GM21360 (cell line): ENCODE measurements at regions not wholly inside any gene's neighbourhood (a gene's known extent, or its start where the extent isn't known, plus 50 kb on each side); places are given as distances from the start of the nearest gene placed in this dataset.
"Not testable (repeated sequence)": the region's sequence is repeated elsewhere in the genome, so short reads cannot be mapped to it uniquely, and the experiment has no call there.

ENCODE experiments used
- ATAC-seq: cut with Tn5 transposase; IDR thresholded peaks from one replicate; pipeline ENCODE4 v1.9.1; 2021; ENCODE audit warnings: mild to moderate bottlenecking, moderate library complexity; ENCODE audit not compliant: unreplicated experiment

- ATAC-seq = no peak
Observed at GRCh38 chr3:15851735-15852134, 54.0 kb upstream of the ANKRD28 start.

- ATAC-seq = peak; percentile 65
Observed at GRCh38 chr3:15858547-15859506, 61.0 kb upstream of the ANKRD28 start.

GRCh38 chr3:15859507-15860013 lies 61.8 kb upstream of the ANKRD28 start:
- peak; percentile 81 for ATAC-seq

- peak; percentile 37 for ATAC-seq
Observed at GRCh38 chr3:15860014-15860934, 62.5 kb upstream of the ANKRD28 start.

GRCh38 chr3:15861163-15861562 lies 63.4 kb upstream of the ANKRD28 start:
- no peak for ATAC-seq

- ATAC-seq = no peak
Observed at GRCh38 chr3:15872807-15873206, 75.0 kb upstream of the ANKRD28 start.

- ATAC-seq = no peak
Observed at GRCh38 chr3:15873415-15873814, 75.6 kb upstream of the ANKRD28 start.

- ATAC-seq = no peak
Observed at GRCh38 chr3:15875016-15875689, 77.4 kb upstream of the ANKRD28 start.

GRCh38 chr3:15876669-15877068 lies 78.9 kb upstream of the ANKRD28 start:
- no peak for ATAC-seq

- ATAC-seq = no peak
Observed at GRCh38 chr3:15877813-15878212, 80.0 kb upstream of the ANKRD28 start.

GRCh38 chr3:15879787-15880186 lies 82.0 kb upstream of the ANKRD28 start:
- not testable (repeated sequence) for ATAC-seq

- no peak for ATAC-seq
Observed at GRCh38 chr3:15882577-15882976, 84.8 kb upstream of the ANKRD28 start.

- ATAC-seq = no peak
Observed at GRCh38 chr3:15884132-15884531, 86.4 kb upstream of the ANKRD28 start.

- no peak for ATAC-seq
Observed at GRCh38 chr3:15886521-15886920, 88.7 kb upstream of the ANKRD28 start.

GRCh38 chr3:15887261-15887660 lies 89.5 kb upstream of the ANKRD28 start:
- ATAC-seq = no peak

- ATAC-seq = no peak
Observed at GRCh38 chr3:15889936-15890335, 92.2 kb upstream of the ANKRD28 start.

- ATAC-seq = no peak
Observed at GRCh38 chr3:15892311-15893227, 94.8 kb upstream of the ANKRD28 start.

- no peak for ATAC-seq
Observed at GRCh38 chr3:15894382-15894781, 96.6 kb upstream of the ANKRD28 start.

- ATAC-seq = no peak
Observed at GRCh38 chr3:15896500-15896899, 98.7 kb upstream of the ANKRD28 start.

GRCh38 chr3:15899388-15899787 lies 101.6 kb upstream of the ANKRD28 start:
- no peak for ATAC-seq
